GM19239 (cell line): ENCODE measurements at regions not wholly inside any gene's neighbourhood (a gene's known extent, or its start where the extent isn't known, plus 50 kb on each side); places are given as distances from the start of the nearest gene placed in this dataset.
"Not testable (repeated sequence)": the region's sequence is repeated elsewhere in the genome, so short reads cannot be mapped to it uniquely, and the experiment has no call there.

Source experiments
- DNase-seq: peaks from one replicate; pipeline ENCODE4 v3.0.0; 2011; ENCODE audit warnings: low spot score; ENCODE audit not compliant: insufficient read length
- FAIRE-seq: peaks from 2 replicates; lab custom pipeline; 2011; peaks lifted over from hg19 to GRCh38; lab: Jason Lieb, UNC

GRCh38 chr4:107404591-107405300 lies 315.3 kb downstream of the PAPSS1 start:
- FAIRE-seq (no peak), DNase-seq (no peak)

- no peak for DNase-seq
- FAIRE-seq, result no peak
Observed at GRCh38 chr4:107402291-107402690, 317.7 kb downstream of the PAPSS1 start.

- no peak for FAIRE-seq
- DNase-seq, result no peak
Observed at GRCh38 chr4:107392951-107393350, 327.1 kb downstream of the PAPSS1 start.

- FAIRE-seq, result no peak
- no peak for DNase-seq
Observed at GRCh38 chr4:107392380-107392779, 327.7 kb downstream of the PAPSS1 start.

GRCh38 chr4:107391630-107392028 lies 328.4 kb downstream of the PAPSS1 start:
- no peak for DNase-seq
- FAIRE-seq, result no peak

- DNase-seq, result no peak
- no peak for FAIRE-seq
Observed at GRCh38 chr4:107391009-107391629, 328.9 kb downstream of the PAPSS1 start.

- no peak for DNase-seq
- no peak for FAIRE-seq
Observed at GRCh38 chr4:107389965-107390364, 330.1 kb downstream of the PAPSS1 start.

- no peak for FAIRE-seq
- no peak for DNase-seq
Observed at GRCh38 chr4:107388736-107389274, 331.2 kb downstream of the PAPSS1 start.

GRCh38 chr4:107380836-107381438 lies 339.1 kb downstream of the PAPSS1 start:
- no peak for DNase-seq
- no peak for FAIRE-seq

GRCh38 chr4:107380190-107380589 lies 339.8 kb downstream of the PAPSS1 start:
- no peak for FAIRE-seq
- DNase-seq, result no peak

GRCh38 chr4:107379054-107379869 lies 340.8 kb downstream of the PAPSS1 start:
- FAIRE-seq (no peak), DNase-seq (no peak)

- no peak for FAIRE-seq
Observed at GRCh38 chr4:107376293-107376692, 340.2 kb upstream of the DKK2 start.

GRCh38 chr4:107366900-107367299 lies 330.8 kb upstream of the DKK2 start:
- FAIRE-seq (no peak), DNase-seq (no peak)

More at GRCh38 chr4:107376293-107376692, 340.2 kb upstream of the DKK2 start:
- DNase-seq, result no peak

- FAIRE-seq, result no peak
- DNase-seq, result no peak
Observed at GRCh38 chr4:107366016-107366735, 330.1 kb upstream of the DKK2 start.

- FAIRE-seq, result no peak
- no peak for DNase-seq
Observed at GRCh38 chr4:107363125-107363524, 327.0 kb upstream of the DKK2 start.

- FAIRE-seq (no peak), DNase-seq (no peak)
Observed at GRCh38 chr4:107359208-107359607, 323.1 kb upstream of the DKK2 start.

GRCh38 chr4:107354304-107354703 lies 318.2 kb upstream of the DKK2 start:
- not testable (repeated sequence) for FAIRE-seq, DNase-seq

GRCh38 chr4:107351196-107351595 lies 315.1 kb upstream of the DKK2 start:
- FAIRE-seq, result no peak
- no peak for DNase-seq

- DNase-seq (no peak), FAIRE-seq (no peak)
Observed at GRCh38 chr4:107349732-107350131, 313.6 kb upstream of the DKK2 start.

GRCh38 chr4:107349266-107349665 lies 313.2 kb upstream of the DKK2 start:
- FAIRE-seq, result no peak

More at GRCh38 chr4:107349266-107349665, 313.2 kb upstream of the DKK2 start:
- DNase-seq, result no peak
